ENCODE measurements at regions not wholly inside any gene's neighbourhood (a gene's known extent, or its start where the extent isn't known, plus 50 kb on each side); places are given as distances from the start of the nearest gene placed in this dataset.

DNA sequence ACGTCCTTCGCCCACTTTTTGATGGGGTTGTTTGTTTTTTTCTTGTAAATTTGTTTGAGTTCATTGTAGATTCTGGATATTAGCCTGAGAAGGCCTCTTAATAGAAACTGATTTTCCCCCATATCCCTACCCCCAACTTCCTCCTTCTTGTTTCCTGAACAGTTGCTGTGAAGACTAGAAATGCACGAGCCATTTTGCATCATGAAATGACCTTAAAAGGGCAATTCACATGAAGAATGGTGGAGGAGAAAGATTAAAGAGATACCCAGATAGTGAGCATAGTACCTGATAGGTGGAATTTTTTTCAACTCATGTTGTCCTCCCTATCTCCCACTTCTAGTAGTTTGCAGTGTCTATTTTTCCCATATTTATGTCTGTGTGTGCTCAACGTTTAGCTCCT, 55.2 kb upstream of the KCNH8 start:
- ATAC-seq = no peak

DNA sequence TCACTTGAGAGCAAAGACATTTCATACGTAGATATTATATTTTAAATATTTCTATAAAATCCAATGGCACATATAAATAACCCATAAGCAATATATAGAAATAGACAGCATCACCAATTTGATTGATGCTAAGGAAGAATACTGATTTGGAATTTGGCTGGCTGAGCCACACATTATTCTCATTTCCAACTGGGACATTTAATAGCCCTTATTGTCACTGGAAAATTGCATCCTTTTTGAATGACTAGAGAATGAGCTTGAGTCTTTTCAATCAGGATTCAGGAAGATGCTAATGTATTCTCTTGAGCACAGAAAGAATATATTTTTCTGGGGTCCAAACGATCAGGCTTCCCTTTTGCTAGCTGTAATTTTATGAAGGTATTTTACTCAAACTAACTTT, 70.9 kb upstream of the KCNH8 start:
- no peak for ATAC-seq

DNA sequence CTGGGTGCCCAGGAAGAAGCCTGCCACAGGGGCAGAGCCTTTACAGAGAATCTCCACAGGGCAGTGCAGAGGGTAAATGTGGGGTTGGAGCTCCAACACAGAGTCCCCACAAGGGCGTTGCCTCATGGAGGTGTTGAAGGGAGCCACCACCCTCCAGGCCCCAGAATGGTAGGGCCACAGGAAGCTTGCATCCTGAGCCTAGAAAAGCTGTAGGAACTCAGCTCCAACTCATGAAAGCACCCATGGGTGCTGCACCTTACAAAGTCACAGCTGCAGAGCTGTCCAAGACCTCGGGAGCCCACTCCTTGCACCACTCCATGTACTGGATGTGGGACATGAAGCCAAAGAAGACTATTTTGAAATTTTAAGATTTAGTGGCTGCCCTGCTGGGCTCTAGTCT, 73.3 kb upstream of the KCNH8 start:
- ATAC-seq = no peak

DNA sequence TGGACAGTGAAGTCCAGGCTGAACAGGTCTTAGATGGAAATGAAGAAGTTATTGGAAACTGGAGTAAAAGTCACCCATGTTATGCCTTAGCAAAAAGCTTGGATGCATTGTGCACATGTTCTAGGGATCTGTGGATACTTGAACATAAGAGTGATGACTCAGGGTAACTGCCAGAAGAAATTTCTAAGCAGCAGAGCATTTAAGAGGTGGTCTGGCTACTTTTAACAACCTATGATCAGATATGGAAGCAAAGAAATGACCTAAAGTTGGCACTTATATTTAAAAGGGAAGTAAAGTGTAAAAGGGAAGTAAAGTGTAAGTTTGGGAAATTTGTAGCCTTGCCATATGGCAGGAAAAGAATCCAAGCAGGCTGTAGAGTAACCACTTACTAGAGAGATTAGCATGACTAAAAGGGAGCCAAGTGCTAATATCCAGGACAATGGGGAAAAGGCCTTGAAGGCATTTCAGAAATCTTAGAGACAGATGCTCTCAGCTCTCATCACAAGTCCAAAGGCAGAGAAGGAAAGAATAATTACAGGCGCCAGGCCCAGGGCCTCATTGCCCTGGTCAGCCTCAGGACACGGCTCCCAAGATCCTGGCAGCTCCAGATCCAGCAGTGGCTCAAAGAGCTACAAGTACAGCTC, 73.9 kb upstream of the KCNH8 start:
- no peak for ATAC-seq

DNA sequence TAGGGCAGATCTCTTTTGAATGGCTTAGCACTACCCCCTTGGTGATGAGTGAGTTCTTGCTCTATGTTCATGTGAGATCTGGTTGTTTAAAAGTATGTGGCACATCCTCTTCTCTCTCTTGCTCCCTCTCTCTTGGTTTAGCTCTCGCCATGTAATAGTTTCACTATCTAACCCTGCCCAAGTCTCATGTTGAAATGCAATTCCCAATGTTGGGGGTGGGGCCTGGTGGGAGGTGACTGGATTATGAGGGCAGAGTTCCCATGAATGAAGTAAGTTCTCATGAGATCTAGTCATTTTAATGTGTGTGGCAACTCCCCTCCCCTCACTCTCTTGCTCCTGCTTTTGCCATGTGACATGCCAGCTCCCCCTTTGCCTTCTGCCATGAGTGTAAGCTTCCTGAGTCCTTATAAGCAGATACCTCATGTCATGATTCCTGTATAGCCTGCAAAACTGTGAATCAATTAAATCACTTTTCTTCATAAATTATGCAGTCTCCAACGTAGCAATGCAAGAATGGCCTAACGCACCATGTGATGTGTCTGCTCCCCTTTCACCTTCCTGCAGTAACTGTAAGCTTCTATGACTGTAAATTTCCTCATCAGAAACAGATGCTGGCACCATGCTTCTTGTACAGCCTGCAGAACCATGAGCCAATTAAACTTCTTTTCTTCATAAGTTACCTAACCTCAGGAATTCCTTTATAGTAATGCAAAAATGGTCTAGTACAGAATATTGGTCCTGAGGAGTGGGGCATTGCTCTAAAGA, 74.8 kb upstream of the KCNH8 start:
- no peak for ATAC-seq

DNA sequence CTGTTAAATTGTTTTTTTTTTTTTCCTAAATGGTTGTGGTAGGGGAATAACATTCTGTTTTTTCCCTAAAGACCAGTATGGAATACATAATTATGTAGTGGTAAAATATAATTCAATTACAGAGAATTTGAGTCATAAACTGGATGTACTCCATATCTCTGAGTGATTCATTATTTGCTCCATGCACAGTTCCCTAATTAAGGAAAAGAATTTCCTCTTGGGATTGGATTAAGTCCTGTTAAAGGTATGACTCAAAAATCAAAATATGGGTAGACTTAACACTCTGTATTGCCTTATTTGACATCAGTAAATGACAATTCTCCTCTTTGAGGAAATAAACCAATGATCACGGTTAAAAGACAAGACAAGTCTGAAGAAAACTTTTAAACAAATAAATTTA, 78.0 kb upstream of the KCNH8 start:
- ATAC-seq = no peak

DNA sequence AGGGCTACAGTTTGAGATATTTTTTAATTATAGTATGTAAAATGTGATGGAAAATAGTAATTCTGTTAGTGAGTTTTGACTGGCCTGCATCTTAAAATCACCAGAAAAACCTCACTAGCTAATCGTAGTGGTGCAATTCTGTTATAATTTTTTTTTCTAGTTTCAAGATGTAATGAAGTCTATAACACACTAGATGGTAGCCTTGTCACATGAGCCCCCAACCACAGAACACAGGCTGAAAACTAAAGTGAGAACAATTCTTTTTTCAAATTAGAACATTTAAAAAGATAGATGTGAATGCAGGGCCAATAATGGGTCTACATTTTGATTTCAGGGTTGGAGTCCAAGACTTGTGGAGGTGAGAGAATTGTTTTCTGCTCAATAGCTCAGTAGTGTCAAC, 83.3 kb upstream of the KCNH8 start:
- no peak for ATAC-seq

DNA sequence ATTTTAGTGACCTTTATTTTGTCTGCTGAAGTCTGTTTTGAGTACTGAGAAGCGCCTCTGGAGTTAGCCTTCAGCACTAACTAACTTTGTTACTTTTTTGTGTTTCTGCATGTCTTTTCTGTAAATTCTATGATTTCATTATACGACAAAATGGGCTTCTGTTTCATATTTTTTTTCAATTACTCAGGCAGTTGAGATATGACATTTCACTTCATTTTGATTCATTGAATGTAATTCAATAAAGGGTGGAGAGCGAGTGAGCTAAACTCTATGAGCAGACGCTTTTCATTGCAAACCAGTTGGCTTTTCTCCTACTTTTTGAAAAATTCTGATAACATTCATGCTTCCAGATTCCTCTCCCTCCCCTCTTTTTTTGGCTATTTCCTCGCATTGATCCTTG, 84.4 kb upstream of the KCNH8 start:
- no peak for ATAC-seq

DNA sequence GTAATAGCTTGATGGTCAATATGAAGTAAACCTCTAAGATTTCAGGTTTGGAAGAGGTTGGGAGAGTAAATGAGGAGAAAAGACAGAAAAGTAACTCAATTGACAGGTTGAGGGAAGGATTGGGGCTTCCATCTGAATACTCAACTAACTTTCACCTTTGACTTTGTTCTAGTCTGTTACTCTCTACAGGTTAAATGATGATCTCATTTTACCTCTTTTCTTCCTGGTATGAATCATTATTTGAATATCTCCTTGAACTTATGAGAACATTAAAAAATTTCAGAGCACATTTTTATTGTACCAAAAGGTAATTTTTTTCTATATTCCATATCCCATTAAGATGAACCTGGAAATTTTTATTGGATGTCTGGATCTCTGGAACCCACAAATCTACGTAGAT, 87.9 kb upstream of the KCNH8 start:
- no peak for ATAC-seq

DNA sequence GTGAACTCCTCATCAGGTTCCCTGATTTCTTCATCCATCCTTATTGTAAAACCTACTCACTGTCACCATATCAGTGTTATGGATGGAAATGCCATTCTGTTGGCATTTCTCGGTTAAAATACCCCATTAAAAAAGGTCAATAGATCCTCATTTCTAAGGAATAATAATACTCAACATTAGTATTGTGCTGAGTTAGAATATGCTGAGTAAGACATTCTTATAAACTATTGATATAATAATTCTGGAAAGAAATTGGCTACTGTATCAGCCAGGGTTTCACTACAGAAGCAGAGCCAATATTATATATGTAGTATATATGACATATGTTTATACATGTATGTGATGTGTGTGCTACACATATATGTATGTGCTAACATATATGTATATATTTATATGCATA, 95.4 kb upstream of the KCNH8 start:
- no peak for ATAC-seq

DNA sequence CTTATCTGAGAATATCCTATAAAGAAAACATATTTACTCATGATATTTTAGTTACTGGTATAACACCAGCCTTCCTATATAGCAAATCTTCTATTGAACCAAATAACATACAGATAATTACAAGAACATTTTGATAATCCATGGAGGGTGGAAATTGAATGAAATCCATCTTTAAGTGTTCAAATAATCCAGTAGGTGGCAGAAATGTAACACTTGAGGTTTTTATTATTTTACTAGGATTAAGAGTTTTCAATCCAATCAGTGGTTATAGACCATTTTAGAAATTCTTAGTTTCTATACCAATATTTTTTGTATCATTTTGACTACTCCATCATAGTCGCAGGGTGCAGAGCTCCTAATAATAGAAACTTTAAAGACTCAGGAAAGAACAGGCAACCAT, 101.9 kb upstream of the KCNH8 start:
- ATAC-seq = no peak

DNA sequence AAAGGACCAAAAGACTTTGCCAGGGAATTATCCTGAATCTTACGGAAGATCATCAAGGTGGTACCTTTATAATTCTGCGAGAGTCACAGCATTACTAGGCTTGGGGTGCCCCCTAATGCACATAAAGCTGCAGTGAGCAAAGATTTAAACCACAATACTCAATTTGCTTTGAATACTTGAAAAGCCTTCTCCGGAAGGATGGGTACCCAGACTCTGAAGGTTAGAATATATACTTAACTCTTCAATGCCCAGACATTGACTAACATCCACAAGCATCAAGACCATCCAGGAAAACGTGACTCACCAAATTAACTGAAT, 117.8 kb upstream of the KCNH8 start:
- no peak for ATAC-seq

DNA sequence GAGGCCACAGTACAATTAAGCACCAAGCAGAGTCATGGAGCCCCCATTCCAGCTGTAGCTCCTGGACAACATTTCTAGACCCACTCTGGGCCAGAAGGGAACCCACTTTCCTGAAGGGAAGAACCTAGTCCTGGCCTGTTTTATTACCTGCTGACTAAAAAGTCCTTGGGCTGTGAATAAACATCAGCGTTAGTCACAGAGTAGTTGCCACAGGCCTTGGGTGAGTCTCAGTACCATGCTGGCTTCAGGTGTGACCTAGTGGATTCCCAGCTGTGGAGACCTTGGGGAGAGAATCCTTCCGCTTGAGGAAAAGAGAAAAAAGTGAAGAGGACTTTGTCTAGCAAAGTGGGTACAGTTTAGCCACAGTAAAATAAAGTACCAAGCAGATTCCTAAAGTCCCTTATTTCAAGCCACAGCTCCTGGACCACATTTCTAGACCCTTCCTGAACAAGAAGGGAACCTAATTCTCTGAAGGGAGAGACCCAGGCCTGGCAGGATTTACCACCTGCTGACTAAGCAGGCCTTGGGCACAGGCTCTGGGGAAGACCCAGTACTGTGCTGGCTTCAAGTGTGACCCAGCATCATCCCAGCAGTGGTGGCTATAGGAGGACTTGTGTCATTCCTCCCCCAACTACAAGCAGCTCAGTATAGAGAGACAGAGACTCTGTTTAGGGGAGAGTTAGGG, 118.3 kb upstream of the KCNH8 start:
- no peak for ATAC-seq

DNA sequence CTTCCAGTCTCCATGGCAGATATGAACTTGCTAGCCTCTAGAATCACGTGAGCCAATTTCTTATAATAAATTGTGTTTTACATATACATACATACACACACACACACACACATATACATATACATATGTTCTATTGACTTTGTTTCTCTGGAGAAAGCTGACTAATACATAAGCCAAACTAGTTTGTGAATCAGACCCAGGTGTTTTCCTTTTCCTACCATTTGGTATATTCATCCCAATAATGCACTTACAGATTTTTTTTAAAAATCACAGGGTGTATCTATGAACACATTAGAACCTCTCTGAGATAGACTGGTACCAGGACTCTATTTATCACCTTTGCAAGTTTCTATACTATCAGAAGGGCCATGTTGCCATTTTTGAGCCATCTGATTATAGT, 122.9 kb upstream of the KCNH8 start:
- ATAC-seq = no peak

DNA sequence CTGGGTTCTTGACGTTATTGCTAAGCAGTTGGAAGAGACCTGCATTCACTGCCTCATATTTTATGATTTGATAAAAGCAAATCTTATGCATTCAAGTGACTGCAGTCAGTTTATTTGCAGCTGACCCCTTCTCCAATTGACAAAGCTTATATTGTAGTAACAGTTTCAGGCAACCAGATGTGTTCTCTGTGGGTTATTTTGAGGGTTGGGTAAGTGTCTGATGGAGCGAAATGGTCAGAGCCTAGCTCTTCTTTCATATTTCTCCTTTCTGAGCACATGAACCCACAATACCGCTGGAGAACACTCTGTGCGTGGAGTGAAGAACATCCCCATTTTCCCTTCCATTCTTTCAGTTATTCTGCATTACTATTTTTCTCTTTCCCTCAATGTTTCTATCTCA, 125.8 kb upstream of the KCNH8 start:
- no peak for ATAC-seq

DNA sequence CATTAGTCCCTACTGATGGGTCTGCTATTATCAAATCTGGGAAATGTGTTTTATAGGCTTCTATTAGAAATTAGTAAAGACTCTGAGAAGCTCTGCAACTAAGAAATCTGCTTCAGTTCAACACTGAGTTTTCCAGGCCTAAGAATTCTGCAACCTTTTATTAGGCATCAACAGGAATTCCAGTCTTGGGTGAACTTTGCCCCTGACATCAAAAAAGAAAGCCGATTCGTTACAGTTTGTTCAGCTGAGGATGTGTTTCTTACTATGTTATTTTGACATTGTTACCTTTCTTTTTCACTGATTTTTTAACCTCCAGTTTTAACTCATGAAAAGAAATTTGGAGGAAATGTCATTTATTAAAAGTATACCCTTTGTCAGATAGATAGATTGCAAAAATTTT, 131.5 kb upstream of the KCNH8 start:
- no peak for ATAC-seq

DNA sequence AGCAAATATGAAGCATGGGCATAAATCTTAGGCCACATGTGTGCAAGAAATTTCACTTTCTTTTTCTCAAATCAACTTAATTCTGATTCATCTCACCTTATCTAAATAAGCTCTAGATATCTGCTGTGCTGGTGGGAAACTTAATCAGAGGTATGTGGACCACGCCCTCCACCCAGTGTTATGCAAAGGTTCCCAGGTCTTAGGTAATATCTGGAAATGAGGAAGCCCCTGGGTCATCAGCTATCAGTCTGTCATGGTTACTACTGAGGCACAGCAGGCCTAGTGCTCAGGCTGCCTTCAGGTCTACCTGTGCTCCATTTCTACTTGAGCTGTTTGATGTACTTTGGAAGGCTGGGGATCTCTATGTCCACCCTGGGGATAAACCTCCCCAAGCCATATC, 134.4 kb upstream of the KCNH8 start:
- ATAC-seq = no peak

DNA sequence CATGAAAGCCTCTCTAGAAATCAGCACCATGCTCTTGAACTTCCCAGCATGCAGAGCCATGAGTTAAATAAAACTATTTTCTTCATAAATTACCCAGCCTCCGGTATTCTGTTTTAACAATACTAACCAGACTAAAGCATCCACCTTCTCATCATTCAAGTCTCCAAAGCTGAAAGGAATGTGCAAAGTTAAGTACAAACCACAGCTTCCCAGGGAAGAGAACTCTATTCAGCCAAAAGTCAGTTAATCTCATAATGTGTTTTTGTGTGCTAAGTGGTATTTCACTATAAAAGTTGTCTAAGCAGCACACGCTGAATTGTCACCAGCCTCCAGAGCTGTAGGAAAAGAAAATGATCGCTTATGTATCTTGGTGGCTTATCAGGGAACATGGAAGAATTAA, 135.5 kb upstream of the KCNH8 start:
- no peak for ATAC-seq

DNA sequence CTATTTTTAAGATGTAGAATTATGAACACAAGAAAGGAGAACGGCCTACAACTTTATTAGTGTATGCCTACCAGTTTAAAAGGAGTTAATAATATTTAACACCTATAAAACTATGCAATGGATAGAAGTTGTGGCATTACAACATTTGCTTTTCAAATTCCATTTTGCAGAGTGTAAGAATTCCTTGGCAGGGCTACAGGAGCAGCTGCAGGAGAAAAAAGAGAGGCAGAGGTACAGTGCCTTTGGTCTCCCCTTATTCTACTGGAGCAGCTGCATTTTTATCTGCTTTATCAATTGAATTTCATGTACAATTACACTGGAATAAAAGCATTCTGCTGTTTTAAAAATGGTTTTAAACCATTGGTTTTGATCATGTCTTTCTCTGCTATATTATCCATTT, 145.7 kb upstream of the KCNH8 start:
- no peak for ATAC-seq

DNA sequence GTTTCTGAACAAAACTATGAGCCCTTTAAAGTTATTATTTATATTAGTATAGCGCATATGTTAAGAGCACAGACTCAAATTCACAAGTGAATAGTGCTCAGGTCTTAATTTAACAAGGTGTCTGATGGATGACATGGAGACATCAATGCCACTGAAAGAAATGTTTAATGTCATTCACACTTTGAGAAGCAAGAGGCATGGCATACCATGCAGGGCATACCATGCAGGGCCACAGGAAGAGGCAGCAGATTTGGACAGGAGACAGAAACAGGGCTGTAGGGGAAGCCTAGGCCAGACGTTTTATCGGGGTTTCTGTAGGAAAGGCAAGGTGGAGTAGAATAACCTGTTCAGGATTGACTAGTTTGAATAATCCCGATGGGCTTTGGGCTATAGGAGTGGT, 150.2 kb upstream of the KCNH8 start:
- ATAC-seq = no peak

DNA sequence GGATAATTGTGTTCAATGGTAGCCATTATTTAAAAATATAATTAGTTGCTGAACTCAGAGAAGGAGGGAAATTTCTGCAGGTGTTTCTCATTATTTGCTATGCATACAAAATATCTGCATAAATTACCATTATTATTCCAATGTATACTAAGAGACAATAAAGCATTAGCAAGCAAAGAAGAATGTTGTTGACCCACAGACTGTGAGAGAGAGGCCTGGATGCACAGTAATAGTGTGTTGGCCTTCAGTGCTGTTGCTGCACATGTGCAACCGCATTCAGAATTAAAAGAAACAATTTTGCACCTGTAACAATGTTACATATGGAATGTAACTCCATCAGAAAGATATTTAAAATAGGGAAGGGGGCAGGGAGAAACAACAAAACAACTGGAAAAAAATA, 155.6 kb upstream of the KCNH8 start:
- ATAC-seq = no peak

DNA sequence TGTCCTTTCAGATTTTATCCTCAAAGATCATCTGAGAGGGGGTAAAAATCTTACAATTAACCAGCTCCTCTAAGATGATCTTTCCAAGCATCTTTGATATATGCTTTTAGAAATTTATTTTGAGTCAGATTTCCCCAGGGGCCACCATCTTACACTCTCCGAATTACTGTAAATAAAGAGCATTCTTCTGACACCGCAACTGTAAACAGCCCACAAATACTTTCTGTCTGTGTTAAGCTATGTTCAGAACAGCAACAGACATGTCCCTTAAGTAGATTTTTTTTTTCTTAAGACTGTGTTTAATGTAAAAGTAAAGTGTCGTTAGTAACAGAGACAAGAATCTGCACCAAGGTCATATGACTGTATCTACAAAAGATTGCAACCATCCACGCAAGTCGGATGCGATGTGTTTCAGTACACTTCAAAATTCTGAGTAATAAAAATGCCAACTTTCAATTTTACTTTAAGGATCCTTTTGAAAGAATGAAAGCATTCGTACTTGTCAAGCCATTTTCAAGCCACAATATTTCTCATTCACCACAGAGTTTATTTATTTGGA, 159.0 kb upstream of the KCNH8 start:
- no peak for ATAC-seq

DNA sequence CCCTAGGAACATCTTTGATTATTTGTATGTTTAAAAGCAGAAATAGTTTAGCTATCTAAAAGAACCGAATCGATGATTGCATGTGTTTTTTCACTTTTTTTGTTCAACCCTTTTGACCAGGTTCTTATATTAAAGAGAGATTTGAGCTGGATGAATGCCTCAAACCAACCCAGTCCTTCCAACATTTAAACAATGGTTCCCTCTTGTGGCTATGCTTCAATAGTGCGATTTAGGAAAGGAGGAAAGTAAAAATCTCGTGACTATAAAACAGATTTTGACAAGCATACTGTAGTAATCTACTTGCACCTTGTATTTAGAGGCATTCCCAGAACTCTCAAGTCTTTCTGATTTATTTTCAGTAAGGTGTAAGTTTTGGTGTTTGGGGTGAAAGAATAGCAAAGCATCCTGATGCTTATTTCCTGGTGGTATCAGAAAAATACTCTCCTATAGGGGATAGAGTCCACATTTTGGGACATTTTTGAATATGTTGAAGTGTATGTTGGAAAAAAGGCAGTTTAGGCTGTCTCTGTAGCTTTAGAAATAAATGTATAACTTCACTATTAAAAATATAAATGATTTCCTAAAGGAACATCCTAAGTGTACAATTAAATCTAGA, 159.6 kb upstream of the KCNH8 start:
- ATAC-seq = peak in 1 of 2 donors; percentile 49

Data from activated CD4-positive, CD25-positive, alpha-beta regulatory T cell treated with anti-CD3 and anti-CD28 coated beads, Interleukin-2, amount 50 U/mL, for 24 hours (primary cell).